GM12875 (cell line): ENCODE measurements at regions not wholly inside any gene's neighbourhood (a gene's known extent, or its start where the extent isn't known, plus 50 kb on each side); places are given as distances from the start of the nearest gene placed in this dataset.

Source experiments
- H3K4me3 ChIP-seq: one replicate; pipeline ENCODE4 v1.5.1; 2011; ENCODE audit warnings: low read depth, low read length, control low read depth
- TF ChIP-seq, protein P1 (sequence below): IDR thresholded peaks from 2 replicates; pipeline ENCODE4 v1.5.1; 2011; ENCODE audit warnings: low read depth, mild to moderate bottlenecking, control low read depth, inconsistent platforms, low read length, moderate library complexity, borderline replicate concordance; ENCODE audit not compliant: insufficient read depth

DNA sequence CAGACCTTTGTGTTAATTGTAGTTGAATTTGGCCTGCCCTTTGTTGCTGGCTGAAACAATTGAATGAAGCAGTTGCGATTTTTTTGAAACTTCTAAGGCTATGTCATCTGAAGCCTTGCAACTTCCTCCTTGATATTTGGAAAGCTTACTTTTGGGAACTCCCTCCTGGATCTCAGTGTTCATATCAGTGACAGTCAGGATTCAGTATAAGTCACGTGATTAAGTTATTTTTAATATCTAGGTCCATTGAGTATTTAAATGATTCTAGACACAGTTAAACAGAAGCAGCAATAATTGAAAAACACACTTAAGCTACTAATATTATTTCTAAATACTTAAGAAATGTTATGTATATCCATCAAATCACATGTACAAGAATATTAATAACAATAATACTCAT lies 951.3 kb downstream of the GRIK2 start:
- TF ChIP-seq, protein P1, sequence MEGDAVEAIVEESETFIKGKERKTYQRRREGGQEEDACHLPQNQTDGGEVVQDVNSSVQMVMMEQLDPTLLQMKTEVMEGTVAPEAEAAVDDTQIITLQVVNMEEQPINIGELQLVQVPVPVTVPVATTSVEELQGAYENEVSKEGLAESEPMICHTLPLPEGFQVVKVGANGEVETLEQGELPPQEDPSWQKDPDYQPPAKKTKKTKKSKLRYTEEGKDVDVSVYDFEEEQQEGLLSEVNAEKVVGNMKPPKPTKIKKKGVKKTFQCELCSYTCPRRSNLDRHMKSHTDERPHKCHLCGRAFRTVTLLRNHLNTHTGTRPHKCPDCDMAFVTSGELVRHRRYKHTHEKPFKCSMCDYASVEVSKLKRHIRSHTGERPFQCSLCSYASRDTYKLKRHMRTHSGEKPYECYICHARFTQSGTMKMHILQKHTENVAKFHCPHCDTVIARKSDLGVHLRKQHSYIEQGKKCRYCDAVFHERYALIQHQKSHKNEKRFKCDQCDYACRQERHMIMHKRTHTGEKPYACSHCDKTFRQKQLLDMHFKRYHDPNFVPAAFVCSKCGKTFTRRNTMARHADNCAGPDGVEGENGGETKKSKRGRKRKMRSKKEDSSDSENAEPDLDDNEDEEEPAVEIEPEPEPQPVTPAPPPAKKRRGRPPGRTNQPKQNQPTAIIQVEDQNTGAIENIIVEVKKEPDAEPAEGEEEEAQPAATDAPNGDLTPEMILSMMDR: no peak
- no peak overlapping the region for H3K4me3 ChIP-seq

DNA sequence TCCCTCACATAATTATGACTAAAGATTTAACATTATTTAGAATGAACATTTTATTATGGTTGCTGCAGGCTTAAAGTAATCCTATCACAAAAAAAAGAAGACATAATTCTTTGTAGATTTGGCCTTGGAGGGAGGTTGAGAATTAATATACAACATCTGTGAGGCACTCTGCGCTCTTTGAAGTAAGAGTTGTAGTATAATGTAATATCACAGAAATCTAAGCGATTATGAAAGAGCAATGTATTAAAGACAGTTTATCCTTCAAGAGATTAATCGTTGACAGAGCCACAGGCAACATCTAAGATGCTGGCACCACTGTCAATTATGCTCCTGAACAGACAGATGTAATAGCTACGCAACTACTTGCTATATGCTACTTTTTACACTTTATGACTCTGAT lies 946.8 kb downstream of the GRIK2 start:
- H3K4me3 ChIP-seq: no peak overlapping the region
- TF ChIP-seq, protein P1: no peak

DNA sequence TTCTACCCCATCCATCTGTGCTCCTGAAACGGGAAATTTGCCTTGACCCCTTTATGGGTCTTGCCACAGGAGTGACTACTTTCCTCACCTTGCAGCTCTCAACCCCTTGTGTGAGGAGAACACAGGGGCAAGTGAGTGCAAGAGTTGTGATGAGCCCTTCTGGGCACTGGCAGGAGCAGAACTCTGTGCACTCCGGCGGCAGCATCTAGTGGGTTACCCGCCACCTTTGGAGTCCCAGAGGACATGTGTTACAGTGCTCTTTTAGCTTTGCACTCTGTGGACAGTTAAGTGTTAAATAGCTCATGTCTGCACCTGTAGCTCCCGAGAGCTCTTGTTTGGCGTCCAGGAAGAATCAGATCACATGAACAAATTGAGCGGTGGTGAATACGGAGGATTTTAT lies 940.2 kb downstream of the GRIK2 start:
- no peak overlapping the region for H3K4me3 ChIP-seq
- TF ChIP-seq, protein P1: no peak

DNA sequence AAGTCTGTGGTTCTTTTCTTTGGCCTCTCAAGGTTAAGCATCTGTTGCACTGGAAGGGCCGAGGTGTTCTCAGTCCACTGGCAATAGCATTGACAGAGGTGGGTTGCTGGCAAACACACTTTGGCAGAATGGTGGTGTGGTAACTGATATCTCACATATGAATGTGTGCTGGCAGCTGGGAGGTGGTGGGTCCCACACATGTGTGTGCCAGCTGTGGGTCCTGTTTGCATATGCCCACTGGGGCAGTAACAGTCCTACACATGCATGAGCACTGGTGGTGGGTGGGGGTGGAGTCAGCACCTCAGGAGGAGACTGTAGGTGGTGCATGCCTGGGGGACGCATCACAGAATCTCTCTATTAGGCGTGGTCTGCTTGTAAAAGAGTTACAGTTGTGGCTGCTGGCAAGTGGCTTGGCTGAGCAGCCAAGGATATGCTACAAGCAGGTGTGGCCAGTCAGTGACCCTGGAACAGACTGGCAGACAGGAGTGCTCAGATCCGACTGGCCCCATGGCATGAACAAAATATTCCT lies 934.3 kb downstream of the GRIK2 start:
- TF ChIP-seq, protein P1: no peak
- no peak overlapping the region for H3K4me3 ChIP-seq

DNA sequence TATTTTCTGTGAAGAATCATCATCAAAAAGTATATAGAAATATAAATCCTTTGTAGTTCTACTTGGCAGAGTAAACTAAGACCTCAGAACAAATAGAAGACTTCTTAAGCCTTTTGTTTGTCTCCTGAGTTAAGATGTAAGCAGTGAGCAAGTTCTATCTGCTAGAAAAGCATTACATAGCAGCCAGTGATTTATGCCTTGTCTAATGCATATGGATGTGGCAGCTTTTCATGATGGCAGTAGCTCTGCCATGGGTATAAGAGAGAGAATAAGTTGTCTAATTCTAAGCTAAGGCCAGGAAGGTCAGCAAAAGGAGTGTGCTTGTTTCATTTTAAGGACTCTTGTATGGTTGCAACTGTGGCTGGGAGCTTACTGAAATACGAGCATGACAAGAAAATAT lies 920.2 kb downstream of the GRIK2 start:
- H3K4me3 ChIP-seq: no peak overlapping the region
- TF ChIP-seq, protein P1: no peak

DNA sequence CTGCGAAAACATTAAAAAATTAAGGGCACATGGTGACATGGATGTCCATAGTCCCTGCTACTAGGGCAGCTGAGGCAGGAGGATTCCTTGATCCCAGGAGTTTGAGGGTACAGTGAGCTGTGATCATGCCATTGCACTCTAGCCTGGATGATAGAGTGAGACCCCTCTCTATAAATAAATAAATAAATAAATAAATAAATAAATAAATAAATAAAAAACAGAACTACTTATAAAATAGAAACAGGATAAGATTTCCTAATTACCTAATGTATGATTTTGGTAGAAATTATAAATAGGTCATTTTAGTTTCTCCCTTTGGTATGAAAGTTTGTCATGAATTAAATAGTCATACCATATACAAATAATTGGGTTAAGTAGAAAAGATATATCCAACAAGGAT lies 916.2 kb downstream of the GRIK2 start:
- TF ChIP-seq, protein P1: no peak
- H3K4me3 ChIP-seq: no peak overlapping the region

DNA sequence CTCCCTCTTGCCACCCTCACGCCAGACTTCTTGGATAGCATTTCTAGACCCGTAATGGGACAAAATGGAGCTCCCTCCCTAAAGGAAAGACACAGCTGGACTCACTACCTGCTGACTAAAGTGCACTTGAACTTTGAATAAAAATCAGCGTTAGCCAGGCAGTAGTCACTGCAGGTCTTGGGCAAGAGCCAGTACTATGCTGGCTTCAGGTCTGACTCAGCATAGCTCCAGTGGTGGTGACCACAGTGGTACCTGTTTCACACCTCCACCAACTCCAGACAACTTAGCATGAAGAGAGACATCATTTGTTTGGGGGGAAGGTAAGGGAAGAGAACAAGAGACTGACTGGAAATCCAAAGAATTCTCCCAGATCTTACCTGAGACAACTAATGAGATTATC lies 906.8 kb downstream of the GRIK2 start:
- TF ChIP-seq, protein P1: no peak

More for the DNA sequence above, 906.8 kb downstream of the GRIK2 start:
- no peak overlapping the region for H3K4me3 ChIP-seq
